Vagina (tissue), 2 donors: ENCODE measurements at regions not wholly inside any gene's neighbourhood (a gene's known extent, or its start where the extent isn't known, plus 50 kb on each side); places are given as distances from the start of the nearest gene placed in this dataset.

ENCODE experiments used
- DNase-seq, 2 donors: peaks; one replicate each; pipeline ENCODE4 v3.0.0-alpha.2; 2017; ENCODE audit errors: extremely low spot score in 2 of 2
- H3K27ac ChIP-seq: fragments of 200-600 bp; sonication (generic); one replicate; pipeline ENCODE4 v1.5.1; 2019
- H3K27me3 ChIP-seq: fragments of 200-600 bp; sonication (generic); one replicate; pipeline ENCODE4 v1.5.1; 2019
- H3K36me3 ChIP-seq, 2 donors: fragments of 200-600 bp; sonication (generic); one replicate each; pipeline ENCODE4 v1.5.1; 2017 to 2019
- H3K4me1 ChIP-seq: fragments of 200-600 bp; sonication (generic); one replicate; pipeline ENCODE4 v1.5.1; 2019
- H3K4me3 ChIP-seq, 2 donors: fragments of 200-600 bp; sonication (generic); 1 replicate in 1 of 2; 2 replicates in 1 of 2; pipeline ENCODE4 v1.5.1; 2016 to 2019
- H3K9me3 ChIP-seq: fragments of 200-600 bp; sonication (generic); one replicate; pipeline ENCODE4 v1.5.1; 2019
- CTCF ChIP-seq, 3 experiments: fragments of 450-650 bp in 2 of 3; fragments of 200-600 bp in 1 of 3; sonication (generic) in 1 of 3; IDR thresholded peaks; one replicate each; pipeline ENCODE4 v1.5.1; 2017 to 2019; ENCODE audit warnings: antibody characterized with exemption in 3 of 3, mild to moderate bottlenecking in 2 of 3, moderate library complexity in 2 of 3
- POLR2A ChIP-seq, 2 donors: fragments of 450-650 bp; IDR thresholded peaks; one replicate each; pipeline ENCODE4 v1.6.1; 2017; ENCODE audit warnings: antibody characterized with exemption in 2 of 2, mild to moderate bottlenecking in 2 of 2, moderate library complexity in 2 of 2
- POLR2AphosphoS5 ChIP-seq, 2 donors: sonication (generic); formaldehyde crosslinking; IDR thresholded peaks; one replicate each; pipeline ENCODE4 v1.9.0; 2017; ENCODE audit warnings: antibody characterized with exemption in 2 of 2, mild to moderate bottlenecking in 2 of 2, low read depth in 1 of 2; ENCODE audit not compliant: insufficient read depth in 1 of 2
- intact Hi-C: fragments of 100-400 bp; cut with DNase I; formaldehyde crosslinking; loops from one replicate; pipeline ENCODE4 v1.15.1; 2023

DNA sequence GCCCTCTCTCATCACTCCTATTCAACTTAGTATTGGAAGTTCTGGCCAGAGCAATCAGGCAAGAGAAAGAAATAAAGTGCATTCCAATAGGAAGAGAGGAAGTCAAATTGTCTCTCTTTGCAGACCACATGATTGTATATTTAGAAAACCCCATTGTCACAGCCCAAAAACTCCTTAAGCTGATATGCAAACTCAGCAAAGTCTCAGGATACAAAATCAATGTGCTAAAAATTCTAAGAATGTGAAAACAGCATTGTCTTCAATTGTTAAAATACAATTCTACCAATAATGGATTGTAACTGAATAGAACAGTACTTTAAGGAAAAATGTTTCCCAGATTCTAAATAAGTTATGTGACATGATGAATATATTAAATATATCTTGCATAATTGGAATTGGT lies 2269.2 kb upstream of the PCDH20 start:
- intact Hi-C loops, result no loop called here
- DNase-seq, result no peak

GRCh38 chr13:63680704-63681103 lies 2265.1 kb upstream of the PCDH20 start:
- H3K9me3 ChIP-seq, result no peaks in the 10 kb centered on the region
- intact Hi-C loops, result no loop called here
- TF ChIP-seq POLR2AphosphoS5 (IDR thresholded peaks at IDR 0.05; ENCODE audit: insufficient read depth in 1 of 2, low read depth in 1 of 2) (no peak), POLR2A (IDR thresholded peaks at IDR 0.05) (no peak), CTCF (IDR thresholded peaks at IDR 0.05) (no peak)
- no peaks in the 10 kb centered on the region for H3K36me3 ChIP-seq
- no peak overlapping the region for H3K4me3 ChIP-seq
- no peaks in the 10 kb centered on the region for H3K27me3 ChIP-seq
- no peak for DNase-seq
- H3K27ac ChIP-seq, result no peak overlapping the region
- no peaks in the 10 kb centered on the region for H3K4me1 ChIP-seq

More for the DNA sequence above, 2269.2 kb upstream of the PCDH20 start:
- Histone ChIP-seq H3K9me3 (no peaks in the 10 kb centered on the region), H3K4me1 (no peaks in the 10 kb centered on the region), H3K27me3 (no peaks in the 10 kb centered on the region), H3K4me3 (no peak overlapping the region), H3K27ac (no peak overlapping the region), H3K36me3 (no peaks in the 10 kb centered on the region)
- TF ChIP-seq POLR2A (IDR thresholded peaks at IDR 0.05) (no peak), CTCF (IDR thresholded peaks at IDR 0.05) (no peak), POLR2AphosphoS5 (IDR thresholded peaks at IDR 0.05; ENCODE audit: insufficient read depth in 1 of 2, low read depth in 1 of 2) (no peak)

GRCh38 chr13:63671296-63671695 lies 2255.6 kb upstream of the PCDH20 start:
- no peak for DNase-seq
- no peaks in the 10 kb centered on the region for H3K36me3 ChIP-seq
- TF ChIP-seq CTCF (IDR thresholded peaks at IDR 0.05), result no peak
- intact Hi-C loops, result no loop called here
- H3K4me1 ChIP-seq, result no peaks in the 10 kb centered on the region
- H3K27ac ChIP-seq, result no peak overlapping the region
- no peaks in the 10 kb centered on the region for H3K27me3 ChIP-seq
- no peaks in the 10 kb centered on the region for H3K9me3 ChIP-seq
- H3K4me3 ChIP-seq, result no peak overlapping the region

GRCh38 chr13:63651394-63651793 lies 2235.7 kb upstream of the PCDH20 start:
- H3K4me3 ChIP-seq, result no peak overlapping the region
- no peaks in the 10 kb centered on the region for H3K4me1 ChIP-seq
- TF ChIP-seq CTCF (IDR thresholded peaks at IDR 0.05) (no peak), POLR2AphosphoS5 (IDR thresholded peaks at IDR 0.05; ENCODE audit: insufficient read depth in 1 of 2, low read depth in 1 of 2) (no peak), POLR2A (IDR thresholded peaks at IDR 0.05) (no peak)
- intact Hi-C loops, result no loop called here
- no peaks in the 10 kb centered on the region for H3K36me3 ChIP-seq
- H3K9me3 ChIP-seq, result no peaks in the 10 kb centered on the region
- no peak overlapping the region for H3K27ac ChIP-seq
- DNase-seq, result no peak
- no peaks in the 10 kb centered on the region for H3K27me3 ChIP-seq

DNA sequence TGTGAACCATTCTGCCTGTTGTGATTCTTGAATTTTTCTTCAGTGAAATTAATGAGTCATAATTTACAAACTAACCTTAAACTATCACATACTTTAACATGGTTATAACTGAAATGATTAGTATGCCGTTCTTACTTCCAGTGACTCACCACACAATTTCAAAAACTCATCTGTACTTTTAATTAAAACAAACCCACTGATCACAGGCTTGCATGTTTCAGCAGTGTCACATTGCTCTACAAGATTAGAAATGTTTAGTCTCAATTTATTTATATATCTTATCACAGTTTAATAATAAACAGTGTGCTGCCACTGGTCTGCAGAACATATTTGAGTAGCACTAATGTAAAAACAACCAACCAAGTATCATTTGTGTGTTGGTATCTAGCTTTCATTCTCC lies 2227.9 kb upstream of the PCDH20 start:
- Histone ChIP-seq H3K27ac (no peak overlapping the region), H3K27me3 (no peaks in the 10 kb centered on the region), H3K9me3 (no peaks in the 10 kb centered on the region), H3K36me3 (no peaks in the 10 kb centered on the region), H3K4me1 (no peaks in the 10 kb centered on the region), H3K4me3 (no peak overlapping the region)
- TF ChIP-seq POLR2A (IDR thresholded peaks at IDR 0.05), result no peak
- no peak for TF ChIP-seq CTCF (IDR thresholded peaks at IDR 0.05)
- TF ChIP-seq POLR2AphosphoS5 (IDR thresholded peaks at IDR 0.05; ENCODE audit: insufficient read depth in 1 of 2, low read depth in 1 of 2), result no peak
- no peak for DNase-seq
- intact Hi-C loops, result no loop called here
